GM20000 (cell line): ENCODE measurements at regions not wholly inside any gene's neighbourhood (a gene's known extent, or its start where the extent isn't known, plus 50 kb on each side); places are given as distances from the start of the nearest gene placed in this dataset.

Source experiments
- DNase-seq: peaks from one replicate; pipeline ENCODE4 v3.0.0; 2012; ENCODE audit warnings: low spot score
- TF ChIP-seq, protein P1 (sequence below): IDR thresholded peaks from 2 replicates; pipeline ENCODE4 v1.5.1; 2012; ENCODE audit warnings: mild to moderate bottlenecking, control low read depth; ENCODE audit errors: extremely low read depth, missing control alignments

DNA sequence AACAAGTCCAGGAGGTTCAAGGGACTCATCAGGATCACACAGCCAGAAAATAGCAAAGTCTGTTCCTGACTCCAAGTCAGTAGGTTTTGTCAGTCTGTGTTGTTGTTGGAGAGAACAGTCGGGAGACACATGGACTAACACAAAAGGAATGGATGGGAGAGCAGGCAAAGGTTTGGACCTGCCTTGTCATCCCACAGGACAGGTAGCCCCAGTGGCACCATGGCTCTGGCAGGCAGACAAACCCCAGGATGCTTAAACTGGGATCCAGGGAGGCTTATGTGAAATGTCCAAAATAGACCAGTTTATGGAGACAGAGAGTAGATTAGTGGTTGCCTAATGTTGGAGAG lies 201.6 kb upstream of the NAV2 start:
- TF ChIP-seq, protein P1, sequence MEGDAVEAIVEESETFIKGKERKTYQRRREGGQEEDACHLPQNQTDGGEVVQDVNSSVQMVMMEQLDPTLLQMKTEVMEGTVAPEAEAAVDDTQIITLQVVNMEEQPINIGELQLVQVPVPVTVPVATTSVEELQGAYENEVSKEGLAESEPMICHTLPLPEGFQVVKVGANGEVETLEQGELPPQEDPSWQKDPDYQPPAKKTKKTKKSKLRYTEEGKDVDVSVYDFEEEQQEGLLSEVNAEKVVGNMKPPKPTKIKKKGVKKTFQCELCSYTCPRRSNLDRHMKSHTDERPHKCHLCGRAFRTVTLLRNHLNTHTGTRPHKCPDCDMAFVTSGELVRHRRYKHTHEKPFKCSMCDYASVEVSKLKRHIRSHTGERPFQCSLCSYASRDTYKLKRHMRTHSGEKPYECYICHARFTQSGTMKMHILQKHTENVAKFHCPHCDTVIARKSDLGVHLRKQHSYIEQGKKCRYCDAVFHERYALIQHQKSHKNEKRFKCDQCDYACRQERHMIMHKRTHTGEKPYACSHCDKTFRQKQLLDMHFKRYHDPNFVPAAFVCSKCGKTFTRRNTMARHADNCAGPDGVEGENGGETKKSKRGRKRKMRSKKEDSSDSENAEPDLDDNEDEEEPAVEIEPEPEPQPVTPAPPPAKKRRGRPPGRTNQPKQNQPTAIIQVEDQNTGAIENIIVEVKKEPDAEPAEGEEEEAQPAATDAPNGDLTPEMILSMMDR, result no peak
- no peak for DNase-seq

DNA sequence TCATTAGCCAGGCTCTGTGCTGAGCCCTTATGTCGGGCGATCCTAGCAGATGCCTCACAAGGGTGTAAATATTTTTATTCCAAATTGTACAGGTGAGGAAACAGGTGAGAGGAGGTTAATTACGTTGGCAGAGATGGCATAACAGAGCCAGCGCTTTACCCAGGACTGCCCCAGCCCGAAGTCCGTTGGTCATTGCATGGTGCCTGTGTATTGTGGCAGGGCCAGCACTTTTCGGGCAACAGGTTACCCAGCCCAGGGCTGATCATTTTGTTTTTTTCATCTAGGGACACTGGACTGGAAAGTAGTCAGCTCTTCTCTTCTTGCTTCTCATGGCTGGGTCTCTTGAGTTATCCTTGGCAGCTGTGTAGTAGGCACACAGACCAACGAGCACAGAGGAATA lies 202.2 kb upstream of the NAV2 start:
- no peak for DNase-seq
- TF ChIP-seq, protein P1, result no peak

DNA sequence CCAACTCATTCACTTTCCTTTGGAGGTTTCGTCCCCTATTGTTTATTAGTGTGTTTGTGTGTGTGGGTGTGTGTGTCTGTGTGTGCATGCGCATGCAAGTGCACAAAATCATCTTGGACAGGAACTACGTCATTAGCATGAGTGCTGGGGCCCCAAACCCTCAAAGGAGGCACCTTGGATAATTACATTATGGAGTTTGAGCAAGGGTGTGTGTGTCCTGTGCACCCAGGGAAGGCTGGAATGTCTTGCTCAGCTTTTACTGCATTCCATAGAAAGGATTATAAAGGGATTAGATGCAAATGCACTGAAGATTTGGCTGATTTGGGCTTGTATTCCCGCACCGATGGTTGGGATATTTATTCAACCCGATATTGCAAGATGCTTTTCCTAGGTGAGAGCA lies 203.4 kb upstream of the NAV2 start:
- no peak for DNase-seq
- TF ChIP-seq, protein P1, result no peak

DNA sequence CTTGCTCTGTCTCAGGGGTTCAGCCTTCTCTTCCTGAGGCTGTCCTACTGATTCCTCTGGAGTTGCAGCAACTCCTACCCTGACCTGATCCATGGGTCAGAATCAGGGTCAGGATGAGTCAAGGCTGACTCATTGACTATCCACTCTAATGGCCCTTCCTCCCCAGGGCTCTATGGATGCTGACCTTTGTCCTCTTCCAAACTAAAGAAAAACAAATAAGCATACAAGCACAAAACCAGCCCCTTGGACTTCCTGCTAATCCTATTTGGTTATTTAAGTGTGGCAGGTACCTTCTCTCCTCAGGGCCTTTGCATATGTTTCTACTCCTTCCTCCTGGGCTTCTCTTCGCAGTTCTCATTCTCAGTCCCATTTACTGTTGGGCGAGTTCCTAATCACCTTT lies 204.5 kb upstream of the NAV2 start:
- TF ChIP-seq, protein P1, result no peak
- DNase-seq, result no peak

DNA sequence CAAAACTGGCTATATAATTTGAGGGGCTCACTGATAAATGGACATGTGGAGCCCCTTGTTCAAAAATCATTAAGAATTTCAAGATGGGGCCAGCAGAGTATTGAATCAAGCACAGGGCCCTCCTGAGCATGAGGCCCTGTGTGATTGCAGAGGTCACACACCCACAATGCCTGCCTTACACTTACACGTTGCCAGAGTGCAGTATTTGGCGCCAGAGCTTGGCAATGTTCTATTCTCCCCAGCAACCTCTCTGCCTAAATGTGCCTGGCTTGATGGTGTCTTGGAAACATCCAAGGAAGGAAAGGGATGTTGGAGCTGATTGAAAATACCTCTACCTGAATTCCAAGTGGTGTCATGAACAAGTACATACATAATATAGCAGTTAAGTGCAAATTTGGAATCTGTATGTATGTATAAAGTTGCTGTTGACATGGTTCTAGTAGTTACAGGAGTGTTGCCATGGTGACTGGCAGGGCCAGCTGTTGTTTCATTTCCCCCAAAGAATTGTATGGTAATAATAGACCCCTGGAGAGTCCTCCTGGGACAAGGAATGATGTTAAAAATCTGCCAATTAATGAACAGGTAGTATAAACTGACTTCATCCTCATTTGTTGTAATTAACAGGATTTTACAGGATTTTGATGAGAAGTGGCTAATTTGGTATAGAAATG lies 205.7 kb upstream of the NAV2 start:
- TF ChIP-seq, protein P1, result no peak
- no peak for DNase-seq

DNA sequence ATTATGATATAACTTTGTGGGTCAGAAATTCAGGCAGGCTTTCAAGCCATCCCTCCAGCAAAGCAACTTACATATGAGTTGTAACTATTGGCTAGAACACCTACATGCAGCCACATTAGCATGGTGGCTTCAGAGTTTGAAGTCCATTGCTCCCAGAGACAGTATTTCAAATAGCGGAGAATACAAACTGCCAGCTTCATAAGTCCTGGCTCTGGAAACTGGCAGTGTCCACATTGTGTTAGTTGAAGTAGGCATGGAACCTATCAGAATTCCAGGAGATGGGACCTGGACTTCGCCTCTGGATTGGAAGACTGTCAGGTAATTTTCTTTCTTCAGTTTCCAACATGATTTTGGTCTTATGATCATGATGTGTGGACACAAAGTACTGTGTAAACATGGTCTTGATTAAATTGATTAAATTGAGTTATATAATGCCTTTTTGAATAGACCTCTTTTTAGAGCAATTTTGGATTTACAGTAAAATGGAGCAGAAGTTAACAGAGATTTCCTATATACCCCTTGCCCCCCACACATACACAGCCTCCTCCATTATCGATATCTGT lies 209.9 kb upstream of the NAV2 start:
- TF ChIP-seq, protein P1, result no peak
- DNase-seq, result no peak

DNA sequence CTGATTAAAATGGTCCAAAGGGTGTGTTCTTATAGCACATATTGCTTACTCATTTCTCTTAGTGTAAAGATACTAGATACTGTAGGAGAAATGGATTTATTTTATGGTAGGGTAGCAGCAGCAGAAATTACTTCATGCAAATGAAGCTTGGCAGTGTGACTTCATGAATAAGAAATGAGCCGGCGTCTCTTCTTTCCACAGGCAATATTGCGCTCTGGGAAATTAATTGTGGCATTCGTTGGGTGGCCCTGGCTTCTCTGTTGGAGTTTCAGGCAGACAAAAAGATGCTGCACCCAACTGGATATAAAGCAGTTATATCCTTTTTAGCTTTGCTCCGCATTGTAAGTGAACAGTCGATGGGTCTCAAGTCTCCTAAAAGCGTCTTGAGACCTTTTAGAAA lies 211.0 kb upstream of the NAV2 start:
- TF ChIP-seq, protein P1, result no peak
- DNase-seq, result no peak
